GM18951 (cell line): ENCODE measurements at regions not wholly inside any gene's neighbourhood (a gene's known extent, or its start where the extent isn't known, plus 50 kb on each side); places are given as distances from the start of the nearest gene placed in this dataset.
"Not testable (repeated sequence)": the region's sequence is repeated elsewhere in the genome, so short reads cannot be mapped to it uniquely, and the experiment has no call there.

Experiments used
- POLR2A ChIP-seq: IDR thresholded peaks from 4 replicates; pipeline ENCODE4 v1.6.1; 2011; ENCODE audit warnings: mild to moderate bottlenecking; ENCODE audit not compliant: insufficient read length, insufficient read depth; ENCODE audit errors: extremely low read depth
- in situ Hi-C: fragments of 300-500 bp; cut with MboI; formaldehyde crosslinking; loops from one replicate; pipeline ENCODE4 v1.12.0; 2022; ENCODE audit warnings: low sequenced_read_pairs, mixed read lengths, inconsistent platforms; ENCODE audit not compliant: unreplicated experiment

- in situ Hi-C loops = no loop called here
Observed at GRCh38 chr2:8134985-8135682, 546.7 kb upstream of the ID2 start.

GRCh38 chr2:8137801-8138200 lies 544.1 kb upstream of the ID2 start:
- in situ Hi-C loops = no loop called here
- no peak for TF ChIP-seq POLR2A

More at GRCh38 chr2:8134985-8135682, 546.7 kb upstream of the ID2 start:
- TF ChIP-seq POLR2A = no peak

- in situ Hi-C loops = no loop called here
Observed at GRCh38 chr2:8138525-8138922, 543.3 kb upstream of the ID2 start.

GRCh38 chr2:8138923-8139667 lies 542.8 kb upstream of the ID2 start:
- in situ Hi-C loops = no loop called here
- no peak for TF ChIP-seq POLR2A

More at GRCh38 chr2:8138525-8138922, 543.3 kb upstream of the ID2 start:
- TF ChIP-seq POLR2A = no peak

GRCh38 chr2:8139668-8140200 lies 542.1 kb upstream of the ID2 start:
- in situ Hi-C loops = no loop called here

GRCh38 chr2:8141079-8141707 lies 540.7 kb upstream of the ID2 start:
- TF ChIP-seq POLR2A = no peak
- in situ Hi-C loops = no loop called here

More at GRCh38 chr2:8139668-8140200, 542.1 kb upstream of the ID2 start:
- no peak for TF ChIP-seq POLR2A

- in situ Hi-C loops = no loop called here
- TF ChIP-seq POLR2A = no peak
Observed at GRCh38 chr2:8141780-8142179, 540.1 kb upstream of the ID2 start.

- TF ChIP-seq POLR2A = no peak
- in situ Hi-C loops = no loop called here
Observed at GRCh38 chr2:8142461-8142860, 539.4 kb upstream of the ID2 start.

- in situ Hi-C loops = no loop called here
- TF ChIP-seq POLR2A = no peak
Observed at GRCh38 chr2:8144131-8144631, 537.7 kb upstream of the ID2 start.

GRCh38 chr2:8144785-8145184 lies 537.1 kb upstream of the ID2 start:
- in situ Hi-C loops = no loop called here

GRCh38 chr2:8145375-8145774 lies 536.5 kb upstream of the ID2 start:
- in situ Hi-C loops = not testable (repeated sequence)

More at GRCh38 chr2:8144785-8145184, 537.1 kb upstream of the ID2 start:
- no peak for TF ChIP-seq POLR2A

- in situ Hi-C loops = no loop called here
- TF ChIP-seq POLR2A = no peak
Observed at GRCh38 chr2:8146132-8147005, 535.5 kb upstream of the ID2 start.

- TF ChIP-seq POLR2A = no peak
- in situ Hi-C loops = no loop called here
Observed at GRCh38 chr2:8148260-8149006, 533.4 kb upstream of the ID2 start.
